A549 (cell line): ENCODE measurements at regions not wholly inside any gene's neighbourhood (a gene's known extent, or its start where the extent isn't known, plus 50 kb on each side); places are given as distances from the start of the nearest gene placed in this dataset.

Experiments used
- ATAC-seq, 2 experiments: fragments of 200-7000 bp in 1 of 2; fragments of >200 bp in 1 of 2; cut with Nextera tagmentation in 1 of 2; cut with Tn5 transposase in 1 of 2; 3 replicates each; pipeline versions ENCODE4 v1.8.0 to v1.9.1; 2018 to 2020; ENCODE audit warnings: mild to moderate bottlenecking in 1 of 2, moderate library complexity in 1 of 2
- CTCF ChIA-PET: fragments of 300-600 bp; sonication (Branson Sonifier 250); formaldehyde crosslinking; extraction: SDS; loops from one replicate; lab custom pipeline; 2021; ENCODE audit warnings: antibody characterized with exemption, inconsistent platforms; lab: Yijun Ruan, JAX
- POLR2A ChIA-PET: fragments of 350-600 bp; formaldehyde crosslinking; extraction: SDS; loops from one replicate; lab custom pipeline; 2021; ENCODE audit warnings: antibody characterized with exemption, inconsistent platforms; lab: Yijun Ruan, JAX
- DNase-seq, 2 experiments: peaks; one replicate each; pipeline versions ENCODE4 v3.0.0 to v3.0.0-alpha.2; 2011 to 2016; ENCODE audit warnings: low read depth in 1 of 2, low spot score in 1 of 2
- FAIRE-seq: peaks from 2 replicates; lab custom pipeline; 2011; peaks lifted over from hg19 to GRCh38; lab: Jason Lieb, UNC
- H3K27ac ChIP-seq, 2 experiments: fragments of >200 bp; sonication (Bioruptor Twin); formaldehyde crosslinking; 3 replicates each; pipeline ENCODE4 v1.5.1; 2016 to 2017
- H3K4me1 ChIP-seq: fragments of >200 bp; sonication (Bioruptor Twin); formaldehyde crosslinking; 3 replicates; pipeline ENCODE4 v1.6.1; 2016
- H3K4me2 ChIP-seq: fragments of >200 bp; sonication (Bioruptor Twin); formaldehyde crosslinking; 3 replicates; pipeline ENCODE4 v1.6.1; 2016
- H3K4me3 ChIP-seq: fragments of >200 bp; sonication (Bioruptor Twin); formaldehyde crosslinking; 3 replicates; pipeline ENCODE4 v1.5.1; 2016
- H3K9me3 ChIP-seq: fragments of >200 bp; sonication (Bioruptor Twin); formaldehyde crosslinking; 3 replicates; pipeline ENCODE4 v1.6.1; 2016
- BCL3 ChIP-seq: fragments of >200 bp; sonication (Bioruptor Twin); formaldehyde crosslinking; IDR thresholded peaks from 3 replicates; pipeline ENCODE4 v1.6.1; 2016
- BHLHE40 ChIP-seq: IDR thresholded peaks from 2 replicates; pipeline ENCODE4 v1.6.1; 2012; ENCODE audit warnings: low read depth, low read length, inconsistent platforms
- CBX2 ChIP-seq: fragments of 200-600 bp; sonication (generic); IDR thresholded peaks from 2 replicates; pipeline ENCODE4 v1.6.1; 2016; ENCODE audit warnings: low read depth, mild to moderate bottlenecking, borderline replicate concordance
- CBX8 ChIP-seq: fragments of 200-600 bp; sonication (generic); IDR thresholded peaks from 2 replicates; pipeline ENCODE4 v1.6.1; 2016
- CHD2 ChIP-seq: fragments of 150-350 bp; IDR thresholded peaks from 2 replicates; pipeline ENCODE4 v1.6.1; 2014; ENCODE audit warnings: low read length; ENCODE audit not compliant: partially characterized antibody
- E2F6 ChIP-seq: IDR thresholded peaks from 2 replicates; pipeline ENCODE4 v1.6.1; 2012; ENCODE audit warnings: low read depth, borderline replicate concordance
- EHF ChIP-seq: fragments of 250-450 bp; sonication (Bioruptor Pico); IDR thresholded peaks from 2 replicates; pipeline ENCODE4 v1.5.0; 2020; ENCODE audit warnings: mild to moderate bottlenecking
- EP300 ChIP-seq, 2 experiments: fragments of >200 bp; sonication (Bioruptor Twin); formaldehyde crosslinking; IDR thresholded peaks; 2 replicates in 1 of 2; 3 replicates in 1 of 2; pipeline ENCODE4 v1.6.1; 2016 to 2017
- FOSL2 ChIP-seq, 2 experiments: fragments of 450-650 bp in 1 of 2; fragments of >200 bp in 1 of 2; sonication (Bioruptor Twin) in 1 of 2; formaldehyde crosslinking; IDR thresholded peaks; 2 replicates each; pipeline versions ENCODE4 v1.5.0 to v1.6.1; 2016 to 2020; ENCODE audit warnings: mild to moderate bottlenecking in 1 of 2, moderate library complexity in 1 of 2
- HDAC2 ChIP-seq: fragments of 200-600 bp; sonication (generic); IDR thresholded peaks from 2 replicates; pipeline ENCODE4 v1.6.1; 2016
- HEYL ChIP-seq: fragments of 250-450 bp; sonication (Bioruptor Pico); IDR thresholded peaks from 2 replicates; pipeline ENCODE4 v1.8.0; 2021; ENCODE audit warnings: mild to moderate bottlenecking, moderate library complexity
- HOXB13 ChIP-seq: fragments of 250-450 bp; sonication (Bioruptor Pico); IDR thresholded peaks from 2 replicates; pipeline ENCODE4 v1.5.0; 2020; ENCODE audit warnings: low read depth, mild to moderate bottlenecking, moderate library complexity
- HOXB5 ChIP-seq: fragments of 250-450 bp; sonication (Bioruptor Pico); IDR thresholded peaks from 2 replicates; pipeline ENCODE4 v1.5.0; 2020; ENCODE audit warnings: mild to moderate bottlenecking, moderate library complexity
- KDM5A ChIP-seq: fragments of 200-600 bp; sonication (generic); IDR thresholded peaks from 2 replicates; pipeline ENCODE4 v1.6.1; 2016; ENCODE audit warnings: antibody characterized with exemption, mild to moderate bottlenecking
- MAFK ChIP-seq: fragments of 450-650 bp; IDR thresholded peaks from 2 replicates; pipeline ENCODE4 v1.6.1; 2014; ENCODE audit not compliant: partially characterized antibody
- MAX ChIP-seq: IDR thresholded peaks from 2 replicates; pipeline ENCODE4 v1.6.1; 2012
- MAZ ChIP-seq: fragments of 150-350 bp; IDR thresholded peaks from 2 replicates; pipeline ENCODE4 v1.6.1; 2014; ENCODE audit warnings: antibody characterized with exemption, low read depth, low read length, borderline replicate concordance
- MYC ChIP-seq: IDR thresholded peaks from 2 replicates; pipeline ENCODE4 v1.6.1; 2012; ENCODE audit warnings: mild to moderate bottlenecking, inconsistent platforms, low read length, improper control_type of control experiment, borderline replicate concordance
- NFE2L2 ChIP-seq: fragments of 150-350 bp; conservative IDR thresholded peaks from 2 replicates; pipeline ENCODE4 v1.6.1; 2014; ENCODE audit warnings: low read length
- NR3C1 ChIP-seq: fragments of >200 bp; sonication (Bioruptor Twin); formaldehyde crosslinking; IDR thresholded peaks from 3 replicates; pipeline ENCODE4 v1.6.1; 2017
- PHF8 ChIP-seq: fragments of 200-600 bp; sonication (generic); IDR thresholded peaks from 2 replicates; pipeline ENCODE4 v1.6.1; 2016; ENCODE audit warnings: low read depth, mild to moderate bottlenecking, antibody characterized with exemption, moderate library complexity, borderline replicate concordance
- POLR2A ChIP-seq: IDR thresholded peaks from 2 replicates; pipeline ENCODE4 v1.6.1; 2012; ENCODE audit warnings: mild to moderate bottlenecking, low read length
- RAD21 ChIP-seq, 2 experiments: fragments of >200 bp in 1 of 2; sonication (Bioruptor Twin) in 1 of 2; formaldehyde crosslinking in 1 of 2; IDR thresholded peaks in 1 of 2; conservative IDR thresholded peaks in 1 of 2; 2 replicates in 1 of 2; 3 replicates in 1 of 2; pipeline ENCODE4 v1.6.1; 2012 to 2018; ENCODE audit warnings: inconsistent platforms in 1 of 2
- RCOR1 ChIP-seq: fragments of 150-350 bp; IDR thresholded peaks from 2 replicates; pipeline ENCODE4 v1.6.1; 2014; ENCODE audit warnings: antibody characterized with exemption, low read length, low read depth
- SMC3 ChIP-seq: fragments of >200 bp; sonication (Bioruptor Twin); formaldehyde crosslinking; IDR thresholded peaks from 3 replicates; pipeline ENCODE4 v1.6.1; 2018; ENCODE audit warnings: inconsistent platforms
- SREBF2 ChIP-seq: fragments of 450-650 bp; IDR thresholded peaks from 2 replicates; pipeline ENCODE4 v1.6.1; 2014; ENCODE audit warnings: mild to moderate bottlenecking, moderate library complexity
- TP53 ChIP-seq: fragments of 250-450 bp; sonication (Bioruptor Pico); IDR thresholded peaks from 2 replicates; pipeline ENCODE4 v1.5.0; 2021; ENCODE audit warnings: mild to moderate bottlenecking, moderate library complexity
- USF2 ChIP-seq: fragments of 450-650 bp; IDR thresholded peaks from 2 replicates; pipeline ENCODE4 v1.6.1; 2014; ENCODE audit warnings: antibody characterized with exemption
- ZC3H11A ChIP-seq: fragments of 450-650 bp; IDR thresholded peaks from 2 replicates; pipeline ENCODE4 v1.6.1; 2014; ENCODE audit warnings: antibody characterized with exemption, mild to moderate bottlenecking
- ZFP36 ChIP-seq: fragments of 450-650 bp; IDR thresholded peaks from 2 replicates; pipeline ENCODE4 v1.6.1; 2014; ENCODE audit warnings: borderline replicate concordance; ENCODE audit not compliant: partially characterized antibody
- WGBS: methylation state at CpG from one replicate; pipeline ENCODE4 v1.1.6; 2017; ENCODE audit errors: missing lambda C conversion rate; 5-methylcytosine and 5-hydroxymethylcytosine counted together

GRCh38 chr22:49136041-49136815, 691.4 kb downstream of the BRD1 start:
- ChIA-PET POLR2A (no interaction called here), CTCF (no interaction called here)
- DNase-seq (no peak), ATAC-seq (no peak), FAIRE-seq (no peak)
- H3K27ac ChIP-seq: no peak overlapping the region
- WGBS: 50% methylated on average over 23 of the region's 25 CpGs
- no peaks in the 10 kb centered on the region for H3K4me1 ChIP-seq
- no peaks in the 10 kb centered on the region for H3K9me3 ChIP-seq
- H3K4me2 ChIP-seq: no peak overlapping the region
- TF ChIP-seq MYC (no peak), CHD2 (no peak), TP53 (CRISPR knock-in tag) (no peak), ZC3H11A (no peak), HDAC2 (no peak), HEYL (no peak), EP300 (IDR thresholded peaks at IDR 0.05) (no peak), BCL3 (no peak), RCOR1 (no peak), USF2 (no peak), SMC3 (no peak), HOXB13 (CRISPR knock-in tag) (no peak), E2F6 (no peak), FOSL2 (IDR thresholded peaks at IDR 0.05) (no peak), FOSL2 (CRISPR knock-in tag; IDR thresholded peaks at IDR 0.05) (no peak), CBX2 (no peak)
- no peak overlapping the region for H3K4me3 ChIP-seq

GRCh38 chr22:49134076-49134475, 693.6 kb downstream of the BRD1 start:
- H3K4me1 ChIP-seq: no peaks in the 10 kb centered on the region

GRCh38 chr22:49133541-49133940, 694.1 kb downstream of the BRD1 start:
- no peak overlapping the region for H3K4me3 ChIP-seq
- DNase-seq (no peak), FAIRE-seq (no peak), ATAC-seq (no peak)
- ChIA-PET POLR2A (no interaction called here), CTCF (no interaction called here)
- H3K27ac ChIP-seq: no peak overlapping the region
- 73% methylated on average over 4 of the region's 5 CpGs for WGBS
- no peaks in the 10 kb centered on the region for H3K4me1 ChIP-seq
- H3K9me3 ChIP-seq: no peaks in the 10 kb centered on the region
- no peak overlapping the region for H3K4me2 ChIP-seq
- no peak for TF ChIP-seq USF2
- TF ChIP-seq NR3C1: no peak
- no peak for TF ChIP-seq MAFK
- TF ChIP-seq MAX: no peak
- TF ChIP-seq HOXB13 (CRISPR knock-in tag): no peak
- no peak for TF ChIP-seq KDM5A
- TF ChIP-seq FOSL2 (IDR thresholded peaks at IDR 0.05): no peak
- TF ChIP-seq FOSL2 (CRISPR knock-in tag; IDR thresholded peaks at IDR 0.05): no peak
- TF ChIP-seq BCL3: no peak
- no peak for TF ChIP-seq ZFP36
- TF ChIP-seq SREBF2: no peak
- no peak for TF ChIP-seq BHLHE40
- no peak for TF ChIP-seq RAD21 (conservative IDR thresholded peaks at IDR 0.05 in 1 of 2, IDR thresholded peaks at IDR 0.05 in 1 of 2)
- TF ChIP-seq POLR2A: no peak
- TF ChIP-seq PHF8: no peak
- no peak for TF ChIP-seq MAZ
- TF ChIP-seq EP300 (IDR thresholded peaks at IDR 0.05): no peak
- TF ChIP-seq EHF: no peak
- no peak for TF ChIP-seq NFE2L2

More at GRCh38 chr22:49134076-49134475, 693.6 kb downstream of the BRD1 start:
- Histone ChIP-seq H3K27ac (no peak overlapping the region), H3K4me3 (no peak overlapping the region), H3K4me2 (no peak overlapping the region), H3K9me3 (no peaks in the 10 kb centered on the region)
- TF ChIP-seq CBX8: no peak
- TF ChIP-seq HOXB5 (CRISPR knock-in tag): no peak
- no peak for TF ChIP-seq EHF
- TF ChIP-seq SREBF2: no peak
- TF ChIP-seq NR3C1: no peak
- TF ChIP-seq HOXB13 (CRISPR knock-in tag): no peak
- no peak for DNase-seq
- no peak for FAIRE-seq
- 7% methylated on average over 11 of the region's 13 CpGs for WGBS
- no peak for ATAC-seq
- ChIA-PET CTCF (no interaction called here), POLR2A (no interaction called here)
